Prostate gland (tissue), 2 donors: ENCODE measurements at regions not wholly inside any gene's neighbourhood (a gene's known extent, or its start where the extent isn't known, plus 50 kb on each side); places are given as distances from the start of the nearest gene placed in this dataset.

Experiments
- CTCF ChIP-seq, 4 experiments: fragments of 200-600 bp in 2 of 4; fragments of 450-650 bp in 2 of 4; sonication (generic) in 2 of 4; IDR thresholded peaks; 1 replicate in 3 of 4; 2 replicates in 1 of 4; pipeline ENCODE4 v1.5.1; 2016 to 2019; ENCODE audit warnings: antibody characterized with exemption in 4 of 4, mild to moderate bottlenecking in 2 of 4, moderate library complexity in 2 of 4
- POLR2A ChIP-seq: fragments of 450-650 bp; IDR thresholded peaks from one replicate; pipeline ENCODE4 v1.6.1; 2016; ENCODE audit warnings: antibody characterized with exemption, mild to moderate bottlenecking
- POLR2AphosphoS5 ChIP-seq: sonication (generic); formaldehyde crosslinking; IDR thresholded peaks from one replicate; pipeline ENCODE4 v1.6.1; 2017; ENCODE audit warnings: antibody characterized with exemption

GRCh38 chr3:40793730-40794129 lies 269.0 kb downstream of the ZNF621 start:
- TF ChIP-seq CTCF (IDR thresholded peaks at IDR 0.05) (no peak), POLR2A (no peak), POLR2AphosphoS5 (no peak)
